Caco-2 (cell line): ENCODE measurements at regions not wholly inside any gene's neighbourhood (a gene's known extent, or its start where the extent isn't known, plus 50 kb on each side); places are given as distances from the start of the nearest gene placed in this dataset.
"Not testable (repeated sequence)": the region's sequence is repeated elsewhere in the genome, so short reads cannot be mapped to it uniquely, and the experiment has no call there.

Source experiments
- BruUV-seq: library from RNA; stranded (reverse); fragments of 400-500 nt; replicated peaks from 2 replicates; lab custom pipeline; 2021; lab: Mats Ljungman, UMichigan
- CTCF ChIA-PET: fragments of 300-600 bp; sonication (Branson Sonifier 250); formaldehyde crosslinking; loops from one replicate; lab custom pipeline; 2022; ENCODE audit warnings: antibody characterized with exemption; lab: Charles Lee
- POLR2A ChIA-PET: fragments of 300-600 bp; sonication (Branson Sonifier 250); formaldehyde crosslinking; loops from one replicate; lab custom pipeline; 2022; ENCODE audit warnings: antibody characterized with exemption; lab: Charles Lee
- DNase-seq, 2 experiments: peaks; one replicate each; pipeline versions ENCODE4 v3.0.0 to v3.0.0-alpha.2; 2020 to 2022
- H3K27me3 ChIP-seq: replicated peaks from 2 replicates; pipeline ENCODE4 v1.6.0; 2011; ENCODE audit warnings: low read length; ENCODE audit not compliant: control insufficient read depth, insufficient read depth
- H3K36me3 ChIP-seq: 2 replicates; pipeline ENCODE4 v1.5.1; 2011; ENCODE audit warnings: low read length; ENCODE audit not compliant: control insufficient read depth, insufficient read depth
- H3K4me1 ChIP-seq: fragments of 250-450 bp; sonication (Bioruptor Pico); 2 replicates; pipeline ENCODE4 v1.5.1; 2020; ENCODE audit warnings: mild to moderate bottlenecking
- H3K4me3 ChIP-seq: 2 replicates; pipeline ENCODE4 v1.5.1; 2011; ENCODE audit warnings: low read depth, mild to moderate bottlenecking, control low read depth, low read length
- H3K9me3 ChIP-seq: fragments of 250-450 bp; sonication (Bioruptor Pico); 2 replicates; pipeline ENCODE4 v1.5.1; 2020; ENCODE audit warnings: mild to moderate bottlenecking, moderate library complexity
- H3K27ac Mint-ChIP-seq: one replicate; pipeline ENCODE4 v1.8.0; 2022; ENCODE audit warnings: mixed read lengths; ENCODE audit not compliant: unreplicated experiment
- H3K27me3 Mint-ChIP-seq: one replicate; pipeline ENCODE4 v1.8.0; 2022; ENCODE audit warnings: mixed read lengths; ENCODE audit not compliant: insufficient read depth, unreplicated experiment
- H3K36me3 Mint-ChIP-seq: one replicate; pipeline ENCODE4 v1.8.0; 2022; ENCODE audit warnings: mild to moderate bottlenecking, mixed read lengths; ENCODE audit not compliant: insufficient read depth, unreplicated experiment
- H3K4me1 Mint-ChIP-seq: one replicate; pipeline ENCODE4 v1.8.0; 2022; ENCODE audit warnings: low read depth, mixed read lengths; ENCODE audit not compliant: unreplicated experiment
- H3K4me3 Mint-ChIP-seq: one replicate; pipeline ENCODE4 v1.8.0; 2022; ENCODE audit warnings: mild to moderate bottlenecking, moderate library complexity, mixed read lengths; ENCODE audit not compliant: unreplicated experiment
- H3K9me3 Mint-ChIP-seq: one replicate; pipeline ENCODE4 v1.8.0; 2022; ENCODE audit warnings: mixed read lengths; ENCODE audit not compliant: unreplicated experiment
- CTCF ChIP-seq, 2 experiments: fragments of 200-600 bp in 1 of 2; IDR thresholded peaks; 1 replicate in 1 of 2; 2 replicates in 1 of 2; pipeline versions ENCODE4 v1.5.1 to v1.8.0; 2011 to 2022; ENCODE audit warnings: antibody characterized with exemption in 1 of 2, control low read depth in 1 of 2, inconsistent platforms in 1 of 2, low read depth in 1 of 2, low read length in 1 of 2, mild to moderate bottlenecking in 1 of 2, moderate library complexity in 1 of 2; ENCODE audit not compliant: insufficient read depth in 1 of 2, severe bottlenecking in 1 of 2, unreplicated experiment in 1 of 2
- intact Hi-C: fragments of 100-400 bp; cut with micrococcal nuclease; formaldehyde crosslinking; loops from one replicate; pipeline ENCODE4 v1.10.0; 2022; ENCODE audit not compliant: unreplicated experiment

- H3K4me1 ChIP-seq, H3K27ac Mint-ChIP-seq, H3K4me3 ChIP-seq, H3K36me3 Mint-ChIP-seq, BruUV-seq, CTCF ChIA-PET, POLR2A ChIA-PET, H3K9me3 ChIP-seq, H3K27me3 ChIP-seq, H3K4me1 Mint-ChIP-seq, H3K36me3 ChIP-seq, H3K4me3 Mint-ChIP-seq, H3K27me3 Mint-ChIP-seq, intact Hi-C loops, H3K9me3 Mint-ChIP-seq: not testable (repeated sequence)
- TF ChIP-seq CTCF (IDR thresholded peaks at IDR 0.05; ENCODE audit: insufficient read depth in 1 of 2, low read depth in 1 of 2, low read length in 1 of 2, severe bottlenecking in 1 of 2, unreplicated experiment in 1 of 2) = peak; percentile 70 to 84
- peak; percentile 61 to 67 for DNase-seq
Measured at GRCh38 chr2:94586032-94586982, 284.9 kb upstream of the TEKT4 start.

GRCh38 chr2:94587042-94587441 is 284.2 kb upstream of the TEKT4 start:
- H3K4me3 Mint-ChIP-seq = not testable (repeated sequence)

GRCh38 chr2:94594019-94594836 is 277.0 kb upstream of the TEKT4 start:
- H3K27me3 ChIP-seq, H3K27me3 Mint-ChIP-seq, DNase-seq, H3K4me3 ChIP-seq, intact Hi-C loops, H3K4me3 Mint-ChIP-seq, BruUV-seq, H3K36me3 ChIP-seq, CTCF ChIA-PET, H3K36me3 Mint-ChIP-seq, H3K27ac Mint-ChIP-seq, H3K9me3 ChIP-seq, H3K4me1 ChIP-seq, H3K4me1 Mint-ChIP-seq, H3K9me3 Mint-ChIP-seq, POLR2A ChIA-PET: not testable (repeated sequence)

More at GRCh38 chr2:94587042-94587441, 284.2 kb upstream of the TEKT4 start:
- H3K36me3 ChIP-seq, POLR2A ChIA-PET, H3K4me3 ChIP-seq, H3K9me3 ChIP-seq, H3K27me3 ChIP-seq, H3K36me3 Mint-ChIP-seq, DNase-seq, H3K27me3 Mint-ChIP-seq, H3K9me3 Mint-ChIP-seq, intact Hi-C loops, H3K27ac Mint-ChIP-seq, H3K4me1 ChIP-seq, H3K4me1 Mint-ChIP-seq, CTCF ChIA-PET, BruUV-seq: not testable (repeated sequence)

GRCh38 chr2:94595956-94596355 is 275.3 kb upstream of the TEKT4 start:
- POLR2A ChIA-PET = not testable (repeated sequence)

GRCh38 chr2:94598075-94598713 is 273.0 kb upstream of the TEKT4 start:
- DNase-seq, H3K27me3 Mint-ChIP-seq, H3K27me3 ChIP-seq, POLR2A ChIA-PET, CTCF ChIA-PET, H3K4me3 Mint-ChIP-seq, H3K4me1 ChIP-seq, intact Hi-C loops, H3K36me3 Mint-ChIP-seq, BruUV-seq, H3K36me3 ChIP-seq, H3K9me3 Mint-ChIP-seq, H3K9me3 ChIP-seq, H3K27ac Mint-ChIP-seq, H3K4me3 ChIP-seq, H3K4me1 Mint-ChIP-seq: not testable (repeated sequence)

More at GRCh38 chr2:94595956-94596355, 275.3 kb upstream of the TEKT4 start:
- H3K27ac Mint-ChIP-seq, H3K4me1 ChIP-seq, H3K4me3 ChIP-seq, H3K4me1 Mint-ChIP-seq, H3K36me3 Mint-ChIP-seq, intact Hi-C loops, H3K9me3 ChIP-seq, CTCF ChIA-PET, H3K27me3 Mint-ChIP-seq, H3K36me3 ChIP-seq, H3K9me3 Mint-ChIP-seq, BruUV-seq, H3K4me3 Mint-ChIP-seq, H3K27me3 ChIP-seq, DNase-seq: not testable (repeated sequence)
